Thyroid gland (tissue), 4 donors: ENCODE measurements at regions not wholly inside any gene's neighbourhood (a gene's known extent, or its start where the extent isn't known, plus 50 kb on each side); places are given as distances from the start of the nearest gene placed in this dataset.

Experiments used
- POLR2A ChIP-seq, 2 donors: fragments of 450-650 bp; IDR thresholded peaks; one replicate each; pipeline ENCODE4 v1.6.1; 2017; ENCODE audit warnings: antibody characterized with exemption in 2 of 2, mild to moderate bottlenecking in 2 of 2, moderate library complexity in 1 of 2
- TF ChIP-seq, protein P1 (sequence below), 6 experiments: fragments of 200-600 bp in 3 of 6; fragments of 450-650 bp in 3 of 6; sonication (generic) in 3 of 6; IDR thresholded peaks; one replicate each; pipeline ENCODE4 v1.5.1; 2016 to 2019; ENCODE audit warnings: antibody characterized with exemption in 6 of 6, mild to moderate bottlenecking in 2 of 6, inconsistent platforms in 1 of 6, moderate library complexity in 1 of 6

DNA sequence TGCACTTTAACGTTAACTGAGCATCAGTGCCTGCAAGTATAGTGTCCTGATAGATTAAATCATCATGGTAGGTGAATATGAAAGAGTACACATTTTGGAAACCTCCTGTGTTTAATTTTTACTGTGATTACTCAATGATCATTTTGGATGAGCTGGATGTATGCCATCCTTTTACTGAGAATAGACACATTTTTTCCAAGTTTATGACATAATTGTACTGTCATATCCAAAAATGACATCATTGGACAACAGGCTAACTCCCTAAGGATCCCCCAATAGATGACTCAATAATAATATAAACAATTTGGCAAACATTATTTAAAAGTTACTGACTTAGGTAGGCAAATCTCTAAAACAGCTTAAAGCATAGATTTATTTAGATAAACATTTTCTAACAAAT is 410.8 kb upstream of the REG3G start:
- TF ChIP-seq, protein P1, sequence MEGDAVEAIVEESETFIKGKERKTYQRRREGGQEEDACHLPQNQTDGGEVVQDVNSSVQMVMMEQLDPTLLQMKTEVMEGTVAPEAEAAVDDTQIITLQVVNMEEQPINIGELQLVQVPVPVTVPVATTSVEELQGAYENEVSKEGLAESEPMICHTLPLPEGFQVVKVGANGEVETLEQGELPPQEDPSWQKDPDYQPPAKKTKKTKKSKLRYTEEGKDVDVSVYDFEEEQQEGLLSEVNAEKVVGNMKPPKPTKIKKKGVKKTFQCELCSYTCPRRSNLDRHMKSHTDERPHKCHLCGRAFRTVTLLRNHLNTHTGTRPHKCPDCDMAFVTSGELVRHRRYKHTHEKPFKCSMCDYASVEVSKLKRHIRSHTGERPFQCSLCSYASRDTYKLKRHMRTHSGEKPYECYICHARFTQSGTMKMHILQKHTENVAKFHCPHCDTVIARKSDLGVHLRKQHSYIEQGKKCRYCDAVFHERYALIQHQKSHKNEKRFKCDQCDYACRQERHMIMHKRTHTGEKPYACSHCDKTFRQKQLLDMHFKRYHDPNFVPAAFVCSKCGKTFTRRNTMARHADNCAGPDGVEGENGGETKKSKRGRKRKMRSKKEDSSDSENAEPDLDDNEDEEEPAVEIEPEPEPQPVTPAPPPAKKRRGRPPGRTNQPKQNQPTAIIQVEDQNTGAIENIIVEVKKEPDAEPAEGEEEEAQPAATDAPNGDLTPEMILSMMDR (IDR thresholded peaks at IDR 0.05) = no peak
- TF ChIP-seq POLR2A (IDR thresholded peaks at IDR 0.05) = no peak
